Gastroesophageal sphincter (tissue), 3 donors: ENCODE measurements at regions not wholly inside any gene's neighbourhood (a gene's known extent, or its start where the extent isn't known, plus 50 kb on each side); places are given as distances from the start of the nearest gene placed in this dataset.

Source experiments
- CTCF ChIP-seq, 4 experiments: fragments of 200-600 bp in 2 of 4; fragments of 450-650 bp in 2 of 4; sonication (generic) in 1 of 4; IDR thresholded peaks; one replicate each; pipeline ENCODE4 v1.5.1; 2017 to 2019; ENCODE audit warnings: antibody characterized with exemption in 4 of 4, mild to moderate bottlenecking in 2 of 4, moderate library complexity in 2 of 4
- EP300 ChIP-seq: sonication (generic); formaldehyde crosslinking; IDR thresholded peaks from one replicate; pipeline ENCODE4 v1.6.1; 2017; ENCODE audit warnings: antibody characterized with exemption, mild to moderate bottlenecking
- POLR2AphosphoS5 ChIP-seq: sonication (generic); formaldehyde crosslinking; IDR thresholded peaks from one replicate; pipeline ENCODE4 v1.6.1; 2017; ENCODE audit warnings: antibody characterized with exemption

- TF ChIP-seq CTCF (IDR thresholded peaks at IDR 0.05) = no peak
- no peak for TF ChIP-seq POLR2AphosphoS5
- TF ChIP-seq EP300 = no peak
Observed at GRCh38 chr2:20551945-20552328, 99.0 kb downstream of the HS1BP3 start.
